ENCODE measurements at regions not wholly inside any gene's neighbourhood (a gene's known extent, or its start where the extent isn't known, plus 50 kb on each side); places are given as distances from the start of the nearest gene placed in this dataset.

GRCh38 chr13:63704521-63704920, 2288.9 kb upstream of the PCDH20 start:
- no peak for DNase-seq (ENCODE audit: low spot score)

GRCh38 chr13:63700350-63700749, 2284.7 kb upstream of the PCDH20 start:
- DNase-seq (ENCODE audit: low spot score): no peak

DNA sequence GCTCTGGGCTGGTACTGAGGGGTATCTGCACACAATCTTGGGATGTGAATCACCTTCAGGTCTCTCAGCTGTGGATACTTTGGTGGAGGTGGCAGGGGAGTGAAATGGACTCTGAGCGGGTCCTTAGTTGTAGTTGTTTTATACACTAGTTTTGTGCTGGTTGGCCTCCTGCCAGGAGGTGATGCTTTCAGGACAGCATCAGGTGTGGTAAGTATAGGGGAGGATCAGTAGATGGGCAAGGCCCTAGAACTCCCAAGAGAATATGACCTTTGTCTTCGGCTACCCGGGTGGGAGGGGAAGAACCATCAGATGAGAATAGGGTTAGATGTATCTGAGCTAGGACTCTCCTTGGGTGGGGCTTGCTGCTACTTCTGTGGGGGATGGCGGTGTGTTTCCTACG, 2284.3 kb upstream of the PCDH20 start:
- no peak for DNase-seq (ENCODE audit: low spot score)

DNA sequence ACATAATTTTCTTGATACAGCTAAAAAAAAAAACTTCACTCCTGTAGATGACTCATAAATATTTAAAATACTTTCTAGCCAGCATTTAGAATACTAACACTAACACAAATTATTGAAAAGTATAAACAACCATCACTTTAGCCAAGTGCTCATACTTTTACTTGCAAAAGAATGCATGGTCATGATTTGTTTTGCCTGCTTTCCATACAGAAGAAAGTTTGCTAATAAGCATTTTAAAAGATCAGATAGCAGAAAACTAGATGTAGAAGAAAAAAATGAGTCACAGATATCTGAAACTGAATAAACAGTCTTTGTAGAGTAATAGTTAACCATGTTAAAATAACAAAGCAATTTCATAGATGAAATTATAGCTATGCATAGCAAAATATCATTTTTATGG, 2280.4 kb upstream of the PCDH20 start:
- DNase-seq (ENCODE audit: low spot score): no peak

DNA sequence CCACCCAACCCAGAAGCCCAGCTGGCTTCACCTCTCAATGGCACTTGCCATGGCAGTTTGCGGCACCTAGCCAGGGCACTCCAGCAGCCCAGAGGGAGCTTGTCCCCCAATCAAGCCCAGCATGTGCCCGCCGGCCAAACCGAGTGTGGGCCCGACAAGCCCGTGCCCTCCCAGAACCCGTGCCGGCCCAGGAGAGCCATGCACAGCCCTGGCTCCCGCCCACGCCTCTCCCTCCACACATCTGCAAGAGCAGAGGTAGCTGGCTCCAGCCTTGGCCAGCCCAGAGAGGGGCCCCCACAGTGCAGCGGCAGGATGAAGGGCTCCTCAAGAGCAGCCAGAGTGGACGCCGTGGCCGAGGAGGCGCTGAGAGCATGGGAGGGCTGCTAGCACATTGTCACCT, 2278.0 kb upstream of the PCDH20 start:
- DNase-seq (ENCODE audit: low spot score): no peak

- DNase-seq (ENCODE audit: low spot score): no peak
Observed at GRCh38 chr13:63691474-63691873, 2275.8 kb upstream of the PCDH20 start.

- DNase-seq (ENCODE audit: low spot score): no peak
Observed at GRCh38 chr13:63690672-63691071, 2275.0 kb upstream of the PCDH20 start.

DNA sequence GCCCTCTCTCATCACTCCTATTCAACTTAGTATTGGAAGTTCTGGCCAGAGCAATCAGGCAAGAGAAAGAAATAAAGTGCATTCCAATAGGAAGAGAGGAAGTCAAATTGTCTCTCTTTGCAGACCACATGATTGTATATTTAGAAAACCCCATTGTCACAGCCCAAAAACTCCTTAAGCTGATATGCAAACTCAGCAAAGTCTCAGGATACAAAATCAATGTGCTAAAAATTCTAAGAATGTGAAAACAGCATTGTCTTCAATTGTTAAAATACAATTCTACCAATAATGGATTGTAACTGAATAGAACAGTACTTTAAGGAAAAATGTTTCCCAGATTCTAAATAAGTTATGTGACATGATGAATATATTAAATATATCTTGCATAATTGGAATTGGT, 2269.2 kb upstream of the PCDH20 start:
- DNase-seq (ENCODE audit: low spot score): no peak

- no peak for DNase-seq (ENCODE audit: low spot score)
Observed at GRCh38 chr13:63680704-63681103, 2265.1 kb upstream of the PCDH20 start.

- DNase-seq (ENCODE audit: low spot score): no peak
Observed at GRCh38 chr13:63671296-63671695, 2255.6 kb upstream of the PCDH20 start.

- DNase-seq (ENCODE audit: low spot score): no peak
Observed at GRCh38 chr13:63651394-63651793, 2235.7 kb upstream of the PCDH20 start.

DNA sequence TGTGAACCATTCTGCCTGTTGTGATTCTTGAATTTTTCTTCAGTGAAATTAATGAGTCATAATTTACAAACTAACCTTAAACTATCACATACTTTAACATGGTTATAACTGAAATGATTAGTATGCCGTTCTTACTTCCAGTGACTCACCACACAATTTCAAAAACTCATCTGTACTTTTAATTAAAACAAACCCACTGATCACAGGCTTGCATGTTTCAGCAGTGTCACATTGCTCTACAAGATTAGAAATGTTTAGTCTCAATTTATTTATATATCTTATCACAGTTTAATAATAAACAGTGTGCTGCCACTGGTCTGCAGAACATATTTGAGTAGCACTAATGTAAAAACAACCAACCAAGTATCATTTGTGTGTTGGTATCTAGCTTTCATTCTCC, 2227.9 kb upstream of the PCDH20 start:
- no peak for DNase-seq (ENCODE audit: low spot score)

DNA sequence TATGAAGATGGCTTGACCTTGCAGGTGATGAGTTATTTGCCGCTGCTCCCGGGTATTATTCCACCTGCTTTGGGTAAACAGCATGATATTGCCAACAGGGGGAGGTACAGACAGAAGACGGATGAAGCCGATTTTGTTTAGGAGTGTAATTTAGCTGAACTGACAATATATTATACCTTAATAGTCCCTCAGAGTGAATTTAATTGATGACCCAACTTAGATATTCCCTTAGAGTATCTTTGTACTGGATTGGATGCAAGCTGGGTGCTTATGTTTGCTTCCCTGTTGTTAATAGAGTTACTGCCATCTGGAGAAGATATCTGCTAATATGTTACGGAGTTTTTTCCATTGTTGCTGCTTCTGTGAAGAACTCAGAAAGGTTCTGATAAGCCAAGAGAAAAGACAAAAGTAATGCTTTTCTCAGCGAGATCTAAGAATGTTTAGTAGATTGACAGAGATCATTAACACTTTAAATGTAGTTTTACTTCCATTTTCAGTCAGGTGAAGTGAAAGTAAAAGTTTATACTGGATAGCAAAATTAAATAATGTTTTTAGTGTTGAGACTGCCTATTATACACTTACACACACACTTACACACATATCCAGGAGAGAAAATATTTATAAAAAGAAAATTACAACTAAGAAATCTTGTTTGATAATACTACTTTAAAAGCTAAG, 2220.8 kb upstream of the PCDH20 start:
- DNase-seq (ENCODE audit: low spot score): peak; percentile 29

DNA sequence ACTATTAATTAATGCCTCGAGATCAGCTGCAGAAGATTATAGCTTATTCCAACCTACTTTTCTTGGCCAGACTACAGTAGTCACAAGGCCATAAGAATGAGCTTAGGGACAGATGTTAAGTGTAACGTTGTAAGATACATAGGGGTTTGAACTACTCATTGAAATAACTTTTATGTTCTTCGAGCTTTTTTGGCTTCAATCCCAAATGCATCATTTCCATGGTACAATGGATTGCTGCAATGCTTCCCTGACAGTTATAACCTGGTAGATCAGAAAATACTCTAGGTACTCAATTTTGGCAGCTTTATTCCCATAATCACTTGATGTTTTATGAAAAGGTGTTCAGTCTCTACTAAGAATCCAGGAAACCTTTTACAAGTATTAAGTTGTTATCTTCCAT, 2216.7 kb upstream of the PCDH20 start:
- DNase-seq (ENCODE audit: low spot score): no peak

DNA sequence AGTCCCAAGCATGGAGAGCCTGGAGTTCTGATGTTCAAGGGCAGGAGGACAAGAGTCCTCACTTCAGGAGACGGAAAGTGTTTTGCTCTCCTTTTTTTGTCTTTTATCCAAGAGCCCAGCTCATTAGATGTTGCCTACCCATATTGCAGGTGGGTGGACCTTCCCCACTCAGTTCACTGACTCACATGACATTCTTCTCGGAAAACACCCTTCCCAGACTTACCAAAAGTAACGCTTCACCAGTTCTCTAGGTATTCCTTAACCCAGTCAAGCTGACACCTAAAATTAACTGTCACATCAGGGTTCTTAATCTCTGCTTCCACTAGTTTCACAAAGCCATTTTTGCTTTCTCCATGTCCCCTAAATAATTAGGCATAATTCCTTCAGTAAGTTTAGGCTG, 2215.4 kb upstream of the PCDH20 start:
- no peak for DNase-seq (ENCODE audit: low spot score)

- no peak for DNase-seq (ENCODE audit: low spot score)
Observed at GRCh38 chr13:63629591-63629990, 2213.9 kb upstream of the PCDH20 start.

GRCh38 chr13:63628310-63628709, 2212.7 kb upstream of the PCDH20 start:
- DNase-seq (ENCODE audit: low spot score): no peak

DNA sequence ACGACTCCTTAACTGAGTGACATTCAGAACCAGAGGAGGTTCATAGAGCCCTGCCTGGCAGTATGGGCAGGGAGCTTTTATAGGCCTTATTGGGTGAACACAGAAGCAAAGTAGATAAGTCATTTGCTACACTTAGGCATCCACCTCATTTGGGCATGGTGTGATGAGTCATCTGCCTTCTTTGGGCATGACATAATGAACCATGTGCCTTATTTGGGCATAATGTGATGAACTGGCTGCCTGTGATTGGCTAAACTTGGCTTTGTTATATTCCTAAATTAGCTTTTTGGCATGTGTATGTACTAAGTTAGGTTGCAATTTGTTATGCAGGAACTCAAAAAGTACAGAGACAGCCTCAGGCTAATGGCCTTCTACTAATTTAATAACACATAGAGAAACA, 2210.2 kb upstream of the PCDH20 start:
- no peak for DNase-seq (ENCODE audit: low spot score)

- no peak for DNase-seq (ENCODE audit: low spot score)
Observed at GRCh38 chr13:63614874-63615612, 2199.4 kb upstream of the PCDH20 start.

GRCh38 chr13:63607153-63607552, 2191.5 kb upstream of the PCDH20 start:
- DNase-seq (ENCODE audit: low spot score): no peak

GRCh38 chr13:63605962-63606361, 2190.3 kb upstream of the PCDH20 start:
- no peak for DNase-seq (ENCODE audit: low spot score)

GRCh38 chr13:63605403-63605802, 2189.8 kb upstream of the PCDH20 start:
- DNase-seq (ENCODE audit: low spot score): no peak

- DNase-seq (ENCODE audit: low spot score): no peak
Observed at GRCh38 chr13:63595811-63596210, 2180.2 kb upstream of the PCDH20 start.

DNA sequence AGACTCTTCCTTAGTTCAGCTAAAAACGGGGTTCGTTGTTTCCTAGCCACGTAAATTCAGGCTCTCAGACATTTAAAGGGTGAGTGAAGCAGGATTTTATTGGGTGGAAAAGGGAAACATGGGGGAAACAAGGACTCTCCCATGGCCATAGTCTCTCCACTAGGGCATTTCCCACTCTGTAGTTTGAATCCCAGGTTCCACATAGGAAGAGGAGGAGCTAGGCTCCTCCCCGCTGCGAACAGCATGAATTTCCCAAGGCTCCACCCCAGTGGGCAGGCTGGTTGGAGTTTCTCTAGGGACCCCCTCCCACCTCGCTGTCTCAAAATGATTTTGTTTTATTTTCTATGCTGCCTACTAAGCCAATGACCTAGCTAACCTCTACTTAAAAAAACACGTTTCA, 2170.8 kb upstream of the PCDH20 start:
- DNase-seq (ENCODE audit: low spot score): no peak

Measured in HT-29 (cell line).